PC-3 (cell line): ENCODE measurements at regions not wholly inside any gene's neighbourhood (a gene's known extent, or its start where the extent isn't known, plus 50 kb on each side); places are given as distances from the start of the nearest gene placed in this dataset.
"Not testable (repeated sequence)": the region's sequence is repeated elsewhere in the genome, so short reads cannot be mapped to it uniquely, and the experiment has no call there.

Experiments
- ATAC-seq: fragments of 200-7000 bp; cut with Tn5 transposase; 2 replicates; pipeline ENCODE4 v1.9.1; 2020; ENCODE audit warnings: mild to moderate bottlenecking, moderate library complexity
- BruUV-seq: library from RNA; stranded (reverse); fragments of 400-500 nt; replicated peaks from 2 replicates; lab custom pipeline; 2021; lab: Mats Ljungman, UMichigan
- CTCF ChIA-PET: fragments of 300-600 bp; sonication (Branson Sonifier 250); formaldehyde crosslinking; loops from one replicate; lab custom pipeline; 2022; ENCODE audit warnings: antibody characterized with exemption; lab: Charles Lee
- POLR2A ChIA-PET: fragments of 300-600 bp; sonication (Branson Sonifier 250); formaldehyde crosslinking; loops from one replicate; lab custom pipeline; 2022; ENCODE audit warnings: antibody characterized with exemption; ENCODE audit not compliant: unreplicated experiment; lab: Charles Lee
- DNase-seq: peaks from one replicate; pipeline ENCODE4 v3.0.0-alpha.2; 2015
- H2AFZ ChIP-seq: fragments of 300-600 bp; sonication (generic); 2 replicates; pipeline ENCODE4 v1.6.0; 2016; ENCODE audit warnings: antibody characterized with exemption, low read length
- H3F3A ChIP-seq: fragments of 300-600 bp; sonication (generic); one replicate; pipeline ENCODE4 v1.6.0; 2017; ENCODE audit warnings: antibody characterized with exemption, low read length, control low read depth, mild to moderate bottlenecking; ENCODE audit not compliant: unreplicated experiment
- H3K27ac ChIP-seq: fragments of 300-600 bp; sonication (generic); 2 replicates; pipeline ENCODE4 v1.5.1; 2016; ENCODE audit warnings: mild to moderate bottlenecking, low read length
- H3K27me3 ChIP-seq: fragments of 300-600 bp; sonication (generic); 2 replicates; pipeline ENCODE4 v1.6.1; 2016; ENCODE audit warnings: low read length, mixed read lengths
- H3K36me3 ChIP-seq: fragments of 300-600 bp; sonication (generic); 2 replicates; pipeline ENCODE4 v1.6.1; 2016; ENCODE audit warnings: low read depth, mixed run types, low read length, mixed read lengths
- H3K4me1 ChIP-seq: fragments of 300-600 bp; sonication (generic); 2 replicates; pipeline ENCODE4 v1.5.1; 2016; ENCODE audit warnings: low read length; ENCODE audit not compliant: insufficient read depth
- H3K4me2 ChIP-seq: fragments of 300-600 bp; sonication (generic); 2 replicates; pipeline ENCODE4 v1.6.0; 2016; ENCODE audit warnings: low read length
- H3K4me3 ChIP-seq: fragments of 300-600 bp; sonication (generic); 2 replicates; pipeline ENCODE4 v1.5.1; 2016; ENCODE audit warnings: mild to moderate bottlenecking, low read length, mixed read lengths
- H3K79me2 ChIP-seq: fragments of 300-600 bp; sonication (generic); 2 replicates; pipeline ENCODE4 v1.6.1; 2017; ENCODE audit warnings: low read length, mixed read lengths
- H3K9ac ChIP-seq: fragments of 300-600 bp; sonication (generic); 2 replicates; pipeline ENCODE4 v1.6.0; 2016; ENCODE audit warnings: mild to moderate bottlenecking, low read length
- H3K9me2 ChIP-seq: fragments of 300-600 bp; sonication (generic); replicated peaks from 2 replicates; pipeline ENCODE4 v1.6.1; 2016; ENCODE audit warnings: mixed run types, low read length, mixed read lengths
- H3K9me3 ChIP-seq: fragments of 300-600 bp; sonication (generic); 2 replicates; pipeline ENCODE4 v1.6.1; 2016; ENCODE audit warnings: low read length, mixed read lengths
- H4K20me1 ChIP-seq: fragments of 300-600 bp; sonication (generic); 2 replicates; pipeline ENCODE4 v1.6.1; 2016; ENCODE audit warnings: low read length, mixed read lengths
- CTCF ChIP-seq: fragments of 300-600 bp; sonication (generic); conservative IDR thresholded peaks from 2 replicates; pipeline ENCODE4 v1.5.1; 2017; ENCODE audit warnings: antibody characterized with exemption, low read depth, mild to moderate bottlenecking, low read length
- EZH2 ChIP-seq: fragments of 300-600 bp; sonication (generic); IDR thresholded peaks from one replicate; pipeline ENCODE4 v1.6.1; 2017; ENCODE audit warnings: antibody characterized with exemption, mild to moderate bottlenecking, low read length; ENCODE audit not compliant: unreplicated experiment
- EZH2phosphoT487 ChIP-seq: fragments of 300-600 bp; sonication (generic); IDR thresholded peaks from 2 replicates; pipeline ENCODE4 v1.6.1; 2018; ENCODE audit warnings: mild to moderate bottlenecking, antibody characterized with exemption, low read length, borderline replicate concordance
- intact Hi-C: fragments of 100-400 bp; cut with micrococcal nuclease; formaldehyde crosslinking; loops from 2 replicates; pipeline ENCODE4 v1.9.0; 2023

GRCh38 chr5:174583071-174583470, 141.3 kb upstream of the MSX2 start:
- POLR2A ChIA-PET: no interaction called here
- BruUV-seq: no TSS peak

GRCh38 chr5:174585472-174585871, 138.9 kb upstream of the MSX2 start:
- CTCF ChIA-PET: no interaction called here
- no peak overlapping the region for H3K4me2 ChIP-seq
- intact Hi-C loops: no loop called here

More at GRCh38 chr5:174583071-174583470, 141.3 kb upstream of the MSX2 start:
- Histone ChIP-seq H3K4me2 (no peak overlapping the region), H3F3A (no peaks in the 10 kb centered on the region), H4K20me1 (no peaks in the 10 kb centered on the region), H3K27me3 (no peaks in the 10 kb centered on the region), H3K36me3 (no peaks in the 10 kb centered on the region), H3K9me3 (no peaks in the 10 kb centered on the region), H3K27ac (no peak overlapping the region), H3K9me2 (no peaks in the 10 kb centered on the region), H3K79me2 (no peaks in the 10 kb centered on the region), H2AFZ (no peak overlapping the region), H3K9ac (no peak overlapping the region), H3K4me1 (no peaks in the 10 kb centered on the region), H3K4me3 (no peak overlapping the region)
- intact Hi-C loops: no loop called here
- CTCF ChIA-PET: no interaction called here
- no peak for ATAC-seq
- TF ChIP-seq CTCF (no peak), EZH2phosphoT487 (no peak), EZH2 (no peak)
- DNase-seq: no peak

GRCh38 chr5:174586163-174586562, 138.2 kb upstream of the MSX2 start:
- H3K36me3 ChIP-seq, H3K9me2 ChIP-seq, H3K27ac ChIP-seq, H3K9ac ChIP-seq, H3K4me2 ChIP-seq, ATAC-seq, H3K9me3 ChIP-seq, H3K4me3 ChIP-seq, H3K4me1 ChIP-seq, H4K20me1 ChIP-seq, intact Hi-C loops, POLR2A ChIA-PET, H3K27me3 ChIP-seq, H3F3A ChIP-seq, H3K79me2 ChIP-seq, H2AFZ ChIP-seq, BruUV-seq, CTCF ChIA-PET: not testable (repeated sequence)
- DNase-seq: peak; percentile 45

More at GRCh38 chr5:174585472-174585871, 138.9 kb upstream of the MSX2 start:
- DNase-seq (no peak), ATAC-seq (no peak)
- Histone ChIP-seq H3K79me2 (no peaks in the 10 kb centered on the region), H3F3A (no peaks in the 10 kb centered on the region), H3K9me3 (no peaks in the 10 kb centered on the region), H3K4me1 (no peaks in the 10 kb centered on the region), H3K27ac (no peak overlapping the region), H4K20me1 (no peaks in the 10 kb centered on the region), H3K36me3 (no peaks in the 10 kb centered on the region), H3K27me3 (no peaks in the 10 kb centered on the region), H3K9ac (no peak overlapping the region), H3K4me3 (no peak overlapping the region), H3K9me2 (no peaks in the 10 kb centered on the region), H2AFZ (no peak overlapping the region)
- POLR2A ChIA-PET: no interaction called here
- TF ChIP-seq CTCF (no peak), EZH2 (no peak), EZH2phosphoT487 (no peak)
- BruUV-seq: no TSS peak
